Head of caudate nucleus (tissue), 42 donors: ENCODE measurements at regions not wholly inside any gene's neighbourhood (a gene's known extent, or its start where the extent isn't known, plus 50 kb on each side); places are given as distances from the start of the nearest gene placed in this dataset.
"Not testable (repeated sequence)": the region's sequence is repeated elsewhere in the genome, so short reads cannot be mapped to it uniquely, and the experiment has no call there.

Source experiments
- DNase-seq, 42 donors: peaks; one replicate each; pipeline versions ENCODE4 v3.0.0 to v3.0.0-alpha.2; 2020 to 2021; ENCODE audit warnings: mixed read lengths in 7 of 42
- intact Hi-C: fragments of 100-400 bp; cut with DNase I; formaldehyde crosslinking; loops from one replicate; pipeline ENCODE4 v1.15.0; 2022

GRCh38 chr2:215811003-215811402 lies 202.3 kb downstream of the MREG start:
- DNase-seq = no peak
- intact Hi-C loops = no loop called here

GRCh38 chr2:215808996-215809395 lies 204.4 kb downstream of the MREG start:
- DNase-seq = no peak
- intact Hi-C loops = no loop called here

GRCh38 chr2:215808194-215808593 lies 205.2 kb downstream of the MREG start:
- intact Hi-C loops = no loop called here
- DNase-seq = no peak

- intact Hi-C loops = no loop called here
These were observed 207.9 kb downstream of the MREG start for GRCh38 chr2:215805493-215805892.

GRCh38 chr2:215803150-215803549 lies 210.2 kb downstream of the MREG start:
- intact Hi-C loops = no loop called here
- no peak for DNase-seq

More at GRCh38 chr2:215805493-215805892, 207.9 kb downstream of the MREG start:
- DNase-seq = no peak

GRCh38 chr2:215799194-215799593 lies 214.2 kb downstream of the MREG start:
- intact Hi-C loops = no loop called here
- DNase-seq = no peak

GRCh38 chr2:215797676-215798075 lies 215.7 kb downstream of the MREG start:
- intact Hi-C loops = no loop called here
- DNase-seq = no peak

GRCh38 chr2:215796140-215796855 lies 217.1 kb downstream of the MREG start:
- DNase-seq = no peak
- intact Hi-C loops = no loop called here

- DNase-seq = no peak
These were observed 218.4 kb downstream of the MREG start for GRCh38 chr2:215794829-215795546.

GRCh38 chr2:215793747-215794595 lies 219.4 kb downstream of the MREG start:
- intact Hi-C loops = no loop called here
- DNase-seq = peak in 8 of 42 donors; percentile 3 to 49 (median 14)

More at GRCh38 chr2:215794829-215795546, 218.4 kb downstream of the MREG start:
- intact Hi-C loops = no loop called here

- intact Hi-C loops = no loop called here
These were observed 221.8 kb downstream of the MREG start for GRCh38 chr2:215791481-215791937.

GRCh38 chr2:215790523-215791421 lies 222.6 kb downstream of the MREG start:
- intact Hi-C loops = no loop called here

More at GRCh38 chr2:215791481-215791937, 221.8 kb downstream of the MREG start:
- DNase-seq = no peak

GRCh38 chr2:215787565-215788178 lies 225.7 kb downstream of the MREG start:
- DNase-seq = no peak
- intact Hi-C loops = no loop called here

More at GRCh38 chr2:215790523-215791421, 222.6 kb downstream of the MREG start:
- no peak for DNase-seq

- intact Hi-C loops = no loop called here
These were observed 226.3 kb downstream of the MREG start for GRCh38 chr2:215787025-215787424.

GRCh38 chr2:215784371-215784783 lies 229.0 kb downstream of the MREG start:
- intact Hi-C loops = no loop called here
- DNase-seq = no peak

More at GRCh38 chr2:215787025-215787424, 226.3 kb downstream of the MREG start:
- no peak for DNase-seq

- intact Hi-C loops, DNase-seq: not testable (repeated sequence)
These were observed 229.7 kb downstream of the MREG start for GRCh38 chr2:215783640-215784039.

GRCh38 chr2:215782965-215783364 lies 230.4 kb downstream of the MREG start:
- DNase-seq = no peak
- intact Hi-C loops = no loop called here

- no peak for DNase-seq
- intact Hi-C loops = no loop called here
These were observed 231.1 kb downstream of the MREG start for GRCh38 chr2:215782295-215782694.
